Type B pancreatic cell (in vitro differentiated cells): ENCODE measurements at regions not wholly inside any gene's neighbourhood (a gene's known extent, or its start where the extent isn't known, plus 50 kb on each side); places are given as distances from the start of the nearest gene placed in this dataset.
A peak's percentile ranks its signal among the peaks of the same experiment; 100 is the strongest.

Experiments used
- DNase-seq: peaks from one replicate; pipeline ENCODE4 v3.0.0; 2021; ENCODE audit warnings: mixed read lengths; ENCODE audit not compliant: unreplicated experiment; ENCODE audit errors: extremely low spot score
- H3K27ac Mint-ChIP-seq: 2 replicates; pipeline ENCODE4 v1.8.0; 2021; ENCODE audit warnings: mild to moderate bottlenecking, mixed read lengths
- H3K27me3 Mint-ChIP-seq: 2 replicates; pipeline ENCODE4 v1.8.0; 2021; ENCODE audit warnings: mixed read lengths
- H3K36me3 Mint-ChIP-seq: 2 replicates; pipeline ENCODE4 v1.8.0; 2021; ENCODE audit warnings: mixed read lengths
- H3K4me1 Mint-ChIP-seq: one replicate; pipeline ENCODE4 v1.8.0; 2021; ENCODE audit warnings: mixed read lengths; ENCODE audit not compliant: unreplicated experiment
- H3K4me3 Mint-ChIP-seq: 2 replicates; pipeline ENCODE4 v1.8.0; 2021; ENCODE audit warnings: mild to moderate bottlenecking, mixed read lengths
- H3K9me3 Mint-ChIP-seq: 2 replicates; pipeline ENCODE4 v1.8.0; 2021; ENCODE audit warnings: mixed read lengths
- TF ChIP-seq, protein P1 (sequence below): fragments of 200-600 bp; sonication (generic); conservative IDR thresholded peaks from 2 replicates; pipeline ENCODE4 v1.5.0; 2021; ENCODE audit warnings: antibody characterized with exemption, mild to moderate bottlenecking

DNA sequence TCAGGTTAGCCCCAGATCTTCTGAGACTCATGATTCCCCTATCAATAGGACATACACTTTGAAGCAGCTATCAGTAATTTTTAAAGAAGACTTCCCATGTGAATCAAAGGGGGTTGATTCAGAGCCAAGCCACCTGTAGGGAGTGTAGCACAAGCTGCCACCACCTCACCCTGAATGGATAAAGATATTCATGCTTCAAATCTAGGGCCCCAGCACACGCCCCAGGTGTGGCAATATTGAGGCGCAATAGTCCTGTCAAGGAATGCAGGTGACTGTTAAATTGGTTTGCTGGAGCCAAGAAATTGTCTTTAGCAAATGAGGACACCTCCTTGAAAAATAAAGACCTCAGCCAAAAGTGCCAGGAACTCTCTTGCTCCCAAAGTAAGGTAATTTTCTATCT, 404.4 kb downstream of the MAFB start:
- H3K27me3 Mint-ChIP-seq, result no peaks in the 10 kb centered on the region
- TF ChIP-seq, protein P1, sequence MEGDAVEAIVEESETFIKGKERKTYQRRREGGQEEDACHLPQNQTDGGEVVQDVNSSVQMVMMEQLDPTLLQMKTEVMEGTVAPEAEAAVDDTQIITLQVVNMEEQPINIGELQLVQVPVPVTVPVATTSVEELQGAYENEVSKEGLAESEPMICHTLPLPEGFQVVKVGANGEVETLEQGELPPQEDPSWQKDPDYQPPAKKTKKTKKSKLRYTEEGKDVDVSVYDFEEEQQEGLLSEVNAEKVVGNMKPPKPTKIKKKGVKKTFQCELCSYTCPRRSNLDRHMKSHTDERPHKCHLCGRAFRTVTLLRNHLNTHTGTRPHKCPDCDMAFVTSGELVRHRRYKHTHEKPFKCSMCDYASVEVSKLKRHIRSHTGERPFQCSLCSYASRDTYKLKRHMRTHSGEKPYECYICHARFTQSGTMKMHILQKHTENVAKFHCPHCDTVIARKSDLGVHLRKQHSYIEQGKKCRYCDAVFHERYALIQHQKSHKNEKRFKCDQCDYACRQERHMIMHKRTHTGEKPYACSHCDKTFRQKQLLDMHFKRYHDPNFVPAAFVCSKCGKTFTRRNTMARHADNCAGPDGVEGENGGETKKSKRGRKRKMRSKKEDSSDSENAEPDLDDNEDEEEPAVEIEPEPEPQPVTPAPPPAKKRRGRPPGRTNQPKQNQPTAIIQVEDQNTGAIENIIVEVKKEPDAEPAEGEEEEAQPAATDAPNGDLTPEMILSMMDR, result no peak
- peaks cover 8% of the 10 kb centered on the region for H3K9me3 Mint-ChIP-seq
- peaks cover 23% of the 10 kb centered on the region for H3K4me1 Mint-ChIP-seq
- no peak for DNase-seq
- peaks cover 3% of the 10 kb centered on the region for H3K36me3 Mint-ChIP-seq
- H3K4me3 Mint-ChIP-seq, result peak overlapping the region; percentile 31
- peak overlapping the region; percentile 50 for H3K27ac Mint-ChIP-seq

- no peak for DNase-seq
- peaks cover 3% of the 10 kb centered on the region for H3K36me3 Mint-ChIP-seq
- TF ChIP-seq, protein P1, result no peak
- H3K4me1 Mint-ChIP-seq, result peaks cover 30% of the 10 kb centered on the region
- peaks cover 13% of the 10 kb centered on the region for H3K9me3 Mint-ChIP-seq
- no peaks in the 10 kb centered on the region for H3K27me3 Mint-ChIP-seq
- no peak overlapping the region for H3K4me3 Mint-ChIP-seq
- peak overlapping the region; percentile 75 for H3K27ac Mint-ChIP-seq
Measured at GRCh38 chr20:40283689-40284088, 405.3 kb downstream of the MAFB start.

GRCh38 chr20:40282941-40283340, 406.1 kb downstream of the MAFB start:
- DNase-seq, result no peak
- Mint-ChIP-seq H3K27me3 (no peaks in the 10 kb centered on the region), H3K27ac (no peak overlapping the region), H3K36me3 (peaks cover 3% of the 10 kb centered on the region), H3K9me3 (peaks cover 13% of the 10 kb centered on the region), H3K4me3 (no peak overlapping the region), H3K4me1 (peaks cover 37% of the 10 kb centered on the region)
- TF ChIP-seq, protein P1, result no peak

DNA sequence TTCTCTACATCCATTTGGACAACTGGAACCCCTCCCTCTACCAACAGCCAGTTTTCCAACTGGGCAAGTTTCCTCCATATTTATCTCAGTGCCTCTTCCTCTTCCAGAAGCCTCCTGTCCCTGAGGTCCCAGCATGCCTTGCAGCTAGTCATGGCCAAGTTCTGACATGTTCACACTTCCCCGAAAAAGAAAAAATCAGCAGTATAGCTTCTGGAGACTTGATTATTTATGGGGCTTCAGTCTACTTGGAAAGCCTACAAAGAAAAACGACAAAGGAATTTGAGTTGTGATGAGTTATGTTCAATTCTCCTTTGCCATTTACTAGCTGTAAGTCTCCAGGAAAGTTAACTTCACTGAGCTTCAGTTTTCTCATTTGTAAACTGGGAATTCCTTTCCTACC, 406.5 kb downstream of the MAFB start:
- no peak for DNase-seq
- Mint-ChIP-seq H3K9me3 (peaks cover 13% of the 10 kb centered on the region), H3K27me3 (no peaks in the 10 kb centered on the region), H3K4me3 (peak overlapping the region; percentile 68), H3K4me1 (peaks cover 41% of the 10 kb centered on the region), H3K27ac (peak overlapping the region; percentile 77), H3K36me3 (peaks cover 3% of the 10 kb centered on the region)
- TF ChIP-seq, protein P1, result no peak

DNA sequence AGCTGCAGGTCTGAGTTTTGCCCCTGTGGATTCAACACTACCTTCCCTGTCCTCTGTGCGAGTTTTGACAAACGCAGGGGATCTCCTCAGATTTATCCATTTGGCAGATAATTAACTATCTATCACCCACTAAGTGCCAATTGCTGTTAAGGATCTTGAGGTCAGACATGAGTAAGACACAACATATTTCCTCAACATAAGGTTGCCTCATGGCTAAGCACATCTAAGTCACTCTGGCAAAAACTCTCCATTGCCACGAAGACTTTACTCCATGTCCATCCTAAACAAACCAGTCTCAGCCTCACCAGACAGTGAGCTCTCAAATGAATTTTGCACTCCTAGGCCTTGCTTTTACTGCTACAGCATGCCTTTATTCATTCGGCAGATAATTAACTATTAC, 408.4 kb downstream of the MAFB start:
- no peaks in the 10 kb centered on the region for H3K27me3 Mint-ChIP-seq
- peaks cover 13% of the 10 kb centered on the region for H3K9me3 Mint-ChIP-seq
- peak overlapping the region; percentile 51 for H3K27ac Mint-ChIP-seq
- TF ChIP-seq, protein P1, result no peak
- no peak for DNase-seq
- H3K4me3 Mint-ChIP-seq, result no peak overlapping the region
- peaks cover 50% of the 10 kb centered on the region for H3K4me1 Mint-ChIP-seq
- H3K36me3 Mint-ChIP-seq, result peaks cover 3% of the 10 kb centered on the region

DNA sequence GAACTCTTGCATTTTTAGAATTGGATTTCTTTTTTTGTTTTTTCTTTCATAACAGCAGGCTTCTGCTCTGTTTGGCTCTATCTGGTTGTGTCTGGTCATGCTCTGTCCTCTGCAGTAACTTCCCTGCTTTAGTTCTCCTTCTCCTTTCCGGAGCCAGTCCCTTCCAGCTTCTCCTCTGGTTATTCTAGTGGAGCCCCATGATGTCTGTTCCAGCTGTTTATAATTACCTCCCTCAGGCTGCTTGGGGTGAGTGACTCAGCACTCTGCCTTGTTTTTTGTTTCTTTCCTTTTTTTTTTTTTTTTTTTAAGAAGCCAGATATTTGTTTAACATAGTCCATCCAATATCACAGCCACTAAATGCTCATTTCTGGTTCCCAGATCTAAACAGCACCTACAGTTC, 409.6 kb downstream of the MAFB start:
- no peak for DNase-seq
- Mint-ChIP-seq H3K4me3 (peak overlapping the region; percentile 76), H3K9me3 (peaks cover 13% of the 10 kb centered on the region), H3K36me3 (peaks cover 3% of the 10 kb centered on the region), H3K27me3 (peaks cover 4% of the 10 kb centered on the region), H3K4me1 (peaks cover 62% of the 10 kb centered on the region), H3K27ac (peak overlapping the region; percentile 88)
- TF ChIP-seq, protein P1, result no peak
